Spleen (tissue), 7 donors: ENCODE measurements at regions not wholly inside any gene's neighbourhood (a gene's known extent, or its start where the extent isn't known, plus 50 kb on each side); places are given as distances from the start of the nearest gene placed in this dataset.

ENCODE experiments used
- CTCF ChIP-seq, 11 experiments: fragments of 200-600 bp in 7 of 11; fragments of 450-650 bp in 4 of 11; sonication (generic) in 4 of 11; IDR thresholded peaks in 8 of 11; conservative IDR thresholded peaks in 3 of 11; 1 replicate in 7 of 11; 2 replicates in 4 of 11; pipeline versions ENCODE4 v1.4.0 to v1.8.0; 2016 to 2021; ENCODE audit warnings: antibody characterized with exemption in 11 of 11, inconsistent platforms in 4 of 11, mild to moderate bottlenecking in 1 of 11
- POLR2AphosphoS5 ChIP-seq, 3 donors: sonication (generic); formaldehyde crosslinking; IDR thresholded peaks; one replicate each; pipeline ENCODE4 v1.5.1; 2017; ENCODE audit warnings: antibody characterized with exemption in 3 of 3
- donor health status: DM: no; HTN: no; CAD: no; lungs with moderate emphysema.
- donor health status: DM: no; HTN: no; CAD: no.
- donor health status: DM: no; HTN: no; CAD: no.

DNA sequence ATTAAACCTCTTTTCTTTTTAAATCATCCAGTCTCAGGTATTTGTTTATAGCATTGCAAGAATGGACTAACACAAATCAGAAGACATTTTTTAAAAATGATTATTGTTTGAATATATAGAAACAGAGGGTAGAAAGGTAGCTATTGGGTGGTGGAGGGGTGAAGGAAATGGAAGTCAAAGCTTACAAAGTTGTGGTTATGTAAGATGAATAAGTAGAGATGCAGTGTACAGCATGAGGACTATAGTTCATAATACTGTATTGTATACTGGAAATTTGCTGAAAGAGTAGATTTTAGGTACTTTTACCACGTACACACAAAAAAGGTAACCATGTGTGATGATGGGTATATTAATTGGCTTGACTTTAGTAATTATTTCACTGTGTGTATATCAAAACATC, 144.0 kb upstream of the FAM3C start:
- no peak for TF ChIP-seq CTCF (IDR thresholded peaks at IDR 0.05 in 8 of 11, conservative IDR thresholded peaks at IDR 0.05 in 3 of 11)
- TF ChIP-seq POLR2AphosphoS5 (IDR thresholded peaks at IDR 0.05) = no peak
